HCT116 (cell line): ENCODE measurements at regions not wholly inside any gene's neighbourhood (a gene's known extent, or its start where the extent isn't known, plus 50 kb on each side); places are given as distances from the start of the nearest gene placed in this dataset.

Experiments used
- ATAC-seq: fragments of 200-7000 bp; cut with Tn5 transposase; 2 replicates; pipeline ENCODE4 v1.9.1; 2020; ENCODE audit warnings: mild to moderate bottlenecking, moderate library complexity
- BruUV-seq: library from RNA; stranded (reverse); fragments of 400-500 nt; replicated peaks from 2 replicates; lab custom pipeline; 2021; lab: Mats Ljungman, UMichigan
- CTCF ChIA-PET: fragments of 300-600 bp; sonication (Branson Sonifier 250); formaldehyde crosslinking; loops from one replicate; lab custom pipeline; 2021; ENCODE audit warnings: antibody characterized with exemption; lab: Charles Lee
- POLR2A ChIA-PET: fragments of 300-600, 350-600 bp; sonication (Branson Sonifier 250); formaldehyde crosslinking; loops from one replicate; lab custom pipeline; 2021; ENCODE audit warnings: antibody characterized with exemption; lab: Charles Lee
- RAD21 ChIA-PET, 2 experiments: fragments of 300-600 bp; sonication (Branson Sonifier 250); formaldehyde crosslinking; loops; one replicate each; lab custom pipeline; 2023; ENCODE audit warnings: low total read pairs in 2 of 2; ENCODE audit not compliant: uncharacterized antibody in 2 of 2, unreplicated experiment in 2 of 2, low non-redundant PET in 1 of 2; lab: Charles Lee
- DNase-seq: peaks from one replicate; pipeline ENCODE4 v3.0.0-alpha.2; 2010; ENCODE audit warnings: low read depth, low spot score
- H2AFZ ChIP-seq: fragments of 200-600 bp; shearing (Covaris generic), sonication (generic); 2 replicates; pipeline ENCODE4 v1.6.1; 2017; ENCODE audit warnings: low read depth, mixed run types, mixed read lengths, antibody characterized with exemption, low read length; ENCODE audit not compliant: poor library complexity, severe bottlenecking
- H3K27ac ChIP-seq: 2 replicates; pipeline ENCODE4 v1.5.1; 2012; ENCODE audit warnings: low read depth, low read length
- H3K27me3 ChIP-seq: fragments of 200-600 bp; sonication (generic); 2 replicates; pipeline ENCODE4 v1.6.1; 2016; ENCODE audit warnings: mixed run types, low read length, mixed read lengths; ENCODE audit not compliant: insufficient read depth
- H3K36me3 ChIP-seq, 2 experiments: fragments of 200-500 bp in 1 of 2; fragments of 200-600 bp in 1 of 2; sonication (Bioruptor generic) in 1 of 2; sonication (generic) in 1 of 2; 2 replicates each; pipeline versions ENCODE4 v1.5.1 to v1.6.1; 2014 to 2016; ENCODE audit warnings: low read length in 2 of 2, inconsistent platforms in 1 of 2, mixed read lengths in 1 of 2, mixed run types in 1 of 2; ENCODE audit not compliant: insufficient read depth in 2 of 2, control insufficient read depth in 1 of 2
- H3K4me1 ChIP-seq, 2 experiments: fragments of 200-600 bp in 1 of 2; sonication (generic) in 1 of 2; 2 replicates each; pipeline versions ENCODE4 v1.5.1 to v1.6.1; 2012 to 2017; ENCODE audit warnings: low read length in 2 of 2, inconsistent platforms in 1 of 2, mild to moderate bottlenecking in 1 of 2, mixed read lengths in 1 of 2, mixed run types in 1 of 2, moderate library complexity in 1 of 2; ENCODE audit not compliant: insufficient read depth in 2 of 2, control insufficient read depth in 1 of 2
- H3K4me2 ChIP-seq: fragments of 200-600 bp; sonication (generic); 2 replicates; pipeline ENCODE4 v1.6.1; 2017; ENCODE audit warnings: mixed run types, low read length, mixed read lengths
- H3K4me3 ChIP-seq, 2 experiments: fragments of 200-600 bp in 1 of 2; sonication (generic) in 1 of 2; replicated peaks in 1 of 2; 2 replicates each; pipeline ENCODE4 v1.5.1; 2011 to 2016; ENCODE audit warnings: low read length in 2 of 2, control low read depth in 1 of 2, low read depth in 1 of 2, mild to moderate bottlenecking in 1 of 2, mixed read lengths in 1 of 2, mixed run types in 1 of 2
- H3K79me2 ChIP-seq: fragments of 200-600 bp; sonication (generic); 2 replicates; pipeline ENCODE4 v1.6.1; 2017; ENCODE audit warnings: mild to moderate bottlenecking, mixed run types, low read length, moderate library complexity, mixed read lengths; ENCODE audit not compliant: insufficient read depth
- H3K9ac ChIP-seq: fragments of 200-600 bp; sonication (generic); 2 replicates; pipeline ENCODE4 v1.6.1; 2016; ENCODE audit warnings: low read length, mixed read lengths
- H3K9me2 ChIP-seq: fragments of 200-600 bp; sonication (generic), shearing (Covaris generic); 2 replicates; pipeline ENCODE4 v1.6.1; 2017; ENCODE audit warnings: mixed run types, mild to moderate bottlenecking, moderate library complexity; ENCODE audit not compliant: insufficient read depth
- H3K9me3 ChIP-seq, 2 experiments: fragments of 200-500 bp in 1 of 2; fragments of 200-600 bp in 1 of 2; sonication (Bioruptor generic) in 1 of 2; sonication (generic) in 1 of 2; 2 replicates each; pipeline ENCODE4 v1.6.1; 2014 to 2017; ENCODE audit warnings: low read length in 2 of 2, mixed read lengths in 2 of 2, inconsistent platforms in 1 of 2, low read depth in 1 of 2, mild to moderate bottlenecking in 1 of 2, mixed run types in 1 of 2, moderate library complexity in 1 of 2; ENCODE audit not compliant: control insufficient read depth in 1 of 2, insufficient read depth in 1 of 2
- H4K20me1 ChIP-seq: fragments of 200-600 bp; sonication (generic), shearing (Covaris generic); 2 replicates; pipeline ENCODE4 v1.6.1; 2017; ENCODE audit warnings: mixed run types, mild to moderate bottlenecking, moderate library complexity; ENCODE audit not compliant: insufficient read depth
- CEBPB ChIP-seq: IDR thresholded peaks from 2 replicates; pipeline ENCODE4 v1.6.1; 2012; ENCODE audit warnings: low read depth
- JUND ChIP-seq: IDR thresholded peaks from 2 replicates; pipeline ENCODE4 v1.6.1; 2012
- SIN3A ChIP-seq: IDR thresholded peaks from 2 replicates; pipeline ENCODE4 v1.6.1; 2012; ENCODE audit warnings: low read depth
- intact Hi-C: fragments of 100-400 bp; cut with micrococcal nuclease; formaldehyde crosslinking; loops from 2 replicates; pipeline ENCODE4 v1.10.0; 2022
- TF ChIP-seq, protein P1 (sequence below): IDR thresholded peaks from 2 replicates; pipeline ENCODE4 v1.6.1; 2012
- TF ChIP-seq, protein P2 (sequence below): IDR thresholded peaks from 2 replicates; pipeline ENCODE4 v1.6.1; 2012; ENCODE audit warnings: low read depth

DNA sequence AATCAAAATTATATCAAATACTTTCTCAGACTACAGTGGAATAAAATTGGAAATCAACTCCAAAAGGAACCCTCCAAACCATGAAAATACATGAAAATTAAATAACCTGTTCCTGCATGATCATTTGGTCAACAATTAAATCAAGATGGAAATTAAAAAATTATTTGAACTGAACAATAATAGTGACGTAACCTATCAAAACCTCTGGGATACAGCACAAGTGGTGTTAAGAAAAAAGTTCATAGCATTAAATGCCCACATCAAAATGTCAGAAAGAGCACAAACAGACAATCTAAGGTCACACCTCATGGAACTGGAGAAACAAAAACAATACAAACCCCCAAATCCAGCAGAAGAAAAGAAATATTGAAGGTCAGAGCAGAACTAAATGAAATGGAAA is 1460.7 kb downstream of the OLFM4 start:
- no peak overlapping the region for H3K4me2 ChIP-seq
- no peak overlapping the region for H3K9ac ChIP-seq
- ATAC-seq (no peak), DNase-seq (no peak)
- no peaks in the 10 kb centered on the region for H4K20me1 ChIP-seq
- intact Hi-C loops, result no loop called here
- ChIA-PET CTCF (no interaction called here), POLR2A (no interaction called here), RAD21 (no interaction called here)
- TF ChIP-seq, protein P1, sequence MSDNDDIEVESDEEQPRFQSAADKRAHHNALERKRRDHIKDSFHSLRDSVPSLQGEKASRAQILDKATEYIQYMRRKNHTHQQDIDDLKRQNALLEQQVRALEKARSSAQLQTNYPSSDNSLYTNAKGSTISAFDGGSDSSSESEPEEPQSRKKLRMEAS, result no peak
- TF ChIP-seq JUND (no peak), SIN3A (no peak)
- TF ChIP-seq, protein P2, sequence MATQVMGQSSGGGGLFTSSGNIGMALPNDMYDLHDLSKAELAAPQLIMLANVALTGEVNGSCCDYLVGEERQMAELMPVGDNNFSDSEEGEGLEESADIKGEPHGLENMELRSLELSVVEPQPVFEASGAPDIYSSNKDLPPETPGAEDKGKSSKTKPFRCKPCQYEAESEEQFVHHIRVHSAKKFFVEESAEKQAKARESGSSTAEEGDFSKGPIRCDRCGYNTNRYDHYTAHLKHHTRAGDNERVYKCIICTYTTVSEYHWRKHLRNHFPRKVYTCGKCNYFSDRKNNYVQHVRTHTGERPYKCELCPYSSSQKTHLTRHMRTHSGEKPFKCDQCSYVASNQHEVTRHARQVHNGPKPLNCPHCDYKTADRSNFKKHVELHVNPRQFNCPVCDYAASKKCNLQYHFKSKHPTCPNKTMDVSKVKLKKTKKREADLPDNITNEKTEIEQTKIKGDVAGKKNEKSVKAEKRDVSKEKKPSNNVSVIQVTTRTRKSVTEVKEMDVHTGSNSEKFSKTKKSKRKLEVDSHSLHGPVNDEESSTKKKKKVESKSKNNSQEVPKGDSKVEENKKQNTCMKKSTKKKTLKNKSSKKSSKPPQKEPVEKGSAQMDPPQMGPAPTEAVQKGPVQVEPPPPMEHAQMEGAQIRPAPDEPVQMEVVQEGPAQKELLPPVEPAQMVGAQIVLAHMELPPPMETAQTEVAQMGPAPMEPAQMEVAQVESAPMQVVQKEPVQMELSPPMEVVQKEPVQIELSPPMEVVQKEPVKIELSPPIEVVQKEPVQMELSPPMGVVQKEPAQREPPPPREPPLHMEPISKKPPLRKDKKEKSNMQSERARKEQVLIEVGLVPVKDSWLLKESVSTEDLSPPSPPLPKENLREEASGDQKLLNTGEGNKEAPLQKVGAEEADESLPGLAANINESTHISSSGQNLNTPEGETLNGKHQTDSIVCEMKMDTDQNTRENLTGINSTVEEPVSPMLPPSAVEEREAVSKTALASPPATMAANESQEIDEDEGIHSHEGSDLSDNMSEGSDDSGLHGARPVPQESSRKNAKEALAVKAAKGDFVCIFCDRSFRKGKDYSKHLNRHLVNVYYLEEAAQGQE, result no peak
- H3K4me3 ChIP-seq, result no peak overlapping the region
- no TSS peak for BruUV-seq
- no peaks in the 10 kb centered on the region for H3K79me2 ChIP-seq
- no peaks in the 10 kb centered on the region for H3K36me3 ChIP-seq
- no peaks in the 10 kb centered on the region for H3K4me1 ChIP-seq
- H2AFZ ChIP-seq, result no peak overlapping the region
- H3K27me3 ChIP-seq, result no peaks in the 10 kb centered on the region
- no peaks in the 10 kb centered on the region for H3K9me2 ChIP-seq
- peaks cover 0 to 24% of the 10 kb centered on the region in 2 experiments; a peak in 3 of 4 replicates for H3K9me3 ChIP-seq
- H3K27ac ChIP-seq, result no peak overlapping the region

DNA sequence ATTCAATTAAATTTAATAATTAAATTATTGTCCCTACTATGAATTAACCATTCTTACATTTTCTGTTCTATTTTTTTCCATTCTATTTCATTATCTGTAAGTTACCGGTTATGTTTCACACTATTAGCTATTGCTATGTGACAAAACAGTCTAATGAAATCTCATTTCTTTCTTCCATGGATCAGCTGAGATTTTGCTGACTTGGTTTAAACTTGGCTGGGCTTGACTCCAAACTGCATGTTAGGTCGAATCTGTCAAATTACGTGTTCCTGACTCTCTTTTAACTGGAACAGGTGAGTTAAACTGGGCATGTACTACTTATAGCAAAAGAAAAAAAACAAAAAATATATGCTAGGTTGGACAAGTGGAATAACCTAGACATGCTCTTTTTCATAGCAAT is 1464.4 kb downstream of the OLFM4 start:
- TF ChIP-seq, protein P1, result no peak
- TF ChIP-seq CEBPB, result no peak
- TF ChIP-seq, all 23 proteins: peak for 0
- H3K27me3 ChIP-seq, result no peaks in the 10 kb centered on the region
- H3K79me2 ChIP-seq, result no peaks in the 10 kb centered on the region
- BruUV-seq, result no TSS peak
- DNase-seq (no peak), ATAC-seq (no peak)
- ChIA-PET POLR2A (no interaction called here), CTCF (no interaction called here), RAD21 (no interaction called here)
- H3K9me3 ChIP-seq, result peaks cover 0 to 10% of the 10 kb centered on the region in 2 experiments; a peak in 1 of 4 replicates
- H3K4me1 ChIP-seq, result no peaks in the 10 kb centered on the region
- H3K4me2 ChIP-seq, result no peak overlapping the region
- H3K9me2 ChIP-seq, result no peaks in the 10 kb centered on the region
- intact Hi-C loops, result no loop called here
- no peak overlapping the region for H3K4me3 ChIP-seq
- no peak overlapping the region for H3K27ac ChIP-seq
- no peak overlapping the region for H2AFZ ChIP-seq
- no peaks in the 10 kb centered on the region for H4K20me1 ChIP-seq
- H3K36me3 ChIP-seq, result no peaks in the 10 kb centered on the region
- no peak overlapping the region for H3K9ac ChIP-seq
